Skin epidermis (tissue), 12 donors: ENCODE measurements at regions not wholly inside any gene's neighbourhood (a gene's known extent, or its start where the extent isn't known, plus 50 kb on each side); places are given as distances from the start of the nearest gene placed in this dataset.
"Not testable (repeated sequence)": the region's sequence is repeated elsewhere in the genome, so short reads cannot be mapped to it uniquely, and the experiment has no call there.

Experiments
- H3K27ac ChIP-seq, 21 experiments: fragments of 200-600 bp; sonication (generic) in 11 of 21; one replicate each; pipeline ENCODE4 v1.5.0; 2020; ENCODE audit warnings: mild to moderate bottlenecking in 3 of 21, inconsistent platforms in 2 of 21, moderate library complexity in 2 of 21
- H3K4me3 ChIP-seq, 7 experiments: fragments of 200-600 bp; sonication (generic) in 2 of 7; one replicate each; pipeline ENCODE4 v1.5.0; 2020; ENCODE audit warnings: inconsistent platforms in 2 of 7, mild to moderate bottlenecking in 2 of 7, moderate library complexity in 1 of 7

- H3K4me3 ChIP-seq: no peak overlapping the region
- no peak overlapping the region for H3K27ac ChIP-seq
Observed at GRCh38 chr5:136584474-136584873, 219.1 kb upstream of the TRPC7 start.

- H3K27ac ChIP-seq: no peak overlapping the region
- H3K4me3 ChIP-seq: no peak overlapping the region
Observed at GRCh38 chr5:136579238-136579637, 213.9 kb upstream of the TRPC7 start.

- not testable (repeated sequence) for H3K27ac ChIP-seq, H3K4me3 ChIP-seq
Observed at GRCh38 chr5:136569875-136570274, 204.5 kb upstream of the TRPC7 start.

- not testable (repeated sequence) for H3K27ac ChIP-seq
Observed at GRCh38 chr5:136565457-136565856, 200.1 kb upstream of the TRPC7 start.

GRCh38 chr5:136565050-136565449 is 199.7 kb upstream of the TRPC7 start:
- not testable (repeated sequence) for H3K27ac ChIP-seq, H3K4me3 ChIP-seq

More at GRCh38 chr5:136565457-136565856, 200.1 kb upstream of the TRPC7 start:
- H3K4me3 ChIP-seq: not testable (repeated sequence)

- not testable (repeated sequence) for H3K27ac ChIP-seq, H3K4me3 ChIP-seq
Observed at GRCh38 chr5:136564431-136564830, 199.1 kb upstream of the TRPC7 start.

- Histone ChIP-seq H3K27ac (no peak overlapping the region), H3K4me3 (no peak overlapping the region)
Observed at GRCh38 chr5:136563489-136563888, 198.1 kb upstream of the TRPC7 start.

GRCh38 chr5:136560126-136560525 is 194.8 kb upstream of the TRPC7 start:
- Histone ChIP-seq H3K4me3 (no peak overlapping the region), H3K27ac (no peak overlapping the region)

- Histone ChIP-seq H3K27ac (no peak overlapping the region), H3K4me3 (no peak overlapping the region)
Observed at GRCh38 chr5:136559651-136560050, 194.3 kb upstream of the TRPC7 start.

GRCh38 chr5:136547096-136547495 is 181.8 kb upstream of the TRPC7 start:
- H3K4me3 ChIP-seq, H3K27ac ChIP-seq: not testable (repeated sequence)

GRCh38 chr5:136546441-136546840 is 181.1 kb upstream of the TRPC7 start:
- not testable (repeated sequence) for H3K27ac ChIP-seq

GRCh38 chr5:136545031-136545430 is 179.7 kb upstream of the TRPC7 start:
- H3K4me3 ChIP-seq, H3K27ac ChIP-seq: not testable (repeated sequence)

More at GRCh38 chr5:136546441-136546840, 181.1 kb upstream of the TRPC7 start:
- H3K4me3 ChIP-seq: not testable (repeated sequence)

GRCh38 chr5:136538534-136538933 is 173.2 kb upstream of the TRPC7 start:
- Histone ChIP-seq H3K27ac (no peak overlapping the region), H3K4me3 (no peak overlapping the region)

- H3K27ac ChIP-seq: no peak overlapping the region
- H3K4me3 ChIP-seq: no peak overlapping the region
Observed at GRCh38 chr5:136529081-136529480, 163.7 kb upstream of the TRPC7 start.

GRCh38 chr5:136528481-136529030 is 163.2 kb upstream of the TRPC7 start:
- no peak overlapping the region for H3K4me3 ChIP-seq
- no peak overlapping the region for H3K27ac ChIP-seq

- no peak overlapping the region for H3K27ac ChIP-seq
- no peak overlapping the region for H3K4me3 ChIP-seq
Observed at GRCh38 chr5:136527311-136527710, 162.0 kb upstream of the TRPC7 start.

- H3K4me3 ChIP-seq: no peak overlapping the region
Observed at GRCh38 chr5:136526791-136527190, 161.4 kb upstream of the TRPC7 start.

GRCh38 chr5:136526021-136526420 is 160.7 kb upstream of the TRPC7 start:
- Histone ChIP-seq H3K4me3 (no peak overlapping the region), H3K27ac (no peak overlapping the region)

More at GRCh38 chr5:136526791-136527190, 161.4 kb upstream of the TRPC7 start:
- no peak overlapping the region for H3K27ac ChIP-seq

- Histone ChIP-seq H3K27ac (no peak overlapping the region), H3K4me3 (no peak overlapping the region)
Observed at GRCh38 chr5:136525597-136525996, 160.3 kb upstream of the TRPC7 start.

- H3K27ac ChIP-seq: no peak overlapping the region
- no peak overlapping the region for H3K4me3 ChIP-seq
Observed at GRCh38 chr5:136522217-136522956, 157.0 kb upstream of the TRPC7 start.

GRCh38 chr5:136521696-136522095 is 156.4 kb upstream of the TRPC7 start:
- no peak overlapping the region for H3K27ac ChIP-seq
- H3K4me3 ChIP-seq: no peak overlapping the region

GRCh38 chr5:136518814-136519213 is 153.5 kb upstream of the TRPC7 start:
- H3K4me3 ChIP-seq: no peak overlapping the region
- no peak overlapping the region for H3K27ac ChIP-seq
